ENCODE measurements at regions not wholly inside any gene's neighbourhood (a gene's known extent, or its start where the extent isn't known, plus 50 kb on each side); places are given as distances from the start of the nearest gene placed in this dataset.

GRCh38 chr3:30269751-30270445, 336.5 kb upstream of the TGFBR2 start:
- no peak for DNase-seq

GRCh38 chr3:30271781-30272180, 334.6 kb upstream of the TGFBR2 start:
- DNase-seq, result no peak

- no peak for DNase-seq
These were observed 332.9 kb upstream of the TGFBR2 start for GRCh38 chr3:30273304-30274072.

- DNase-seq, result no peak
These were observed 328.9 kb upstream of the TGFBR2 start for GRCh38 chr3:30277494-30277893.

GRCh38 chr3:30281526-30281925, 324.9 kb upstream of the TGFBR2 start:
- DNase-seq, result no peak

- no peak for DNase-seq
These were observed 324.2 kb upstream of the TGFBR2 start for GRCh38 chr3:30282154-30282696.

GRCh38 chr3:30285188-30286006, 321.0 kb upstream of the TGFBR2 start:
- no peak for DNase-seq

GRCh38 chr3:30286007-30286669, 320.3 kb upstream of the TGFBR2 start:
- no peak for DNase-seq

- DNase-seq, result no peak
These were observed 319.6 kb upstream of the TGFBR2 start for GRCh38 chr3:30286811-30287210.

GRCh38 chr3:30288830-30289229, 317.6 kb upstream of the TGFBR2 start:
- DNase-seq, result no peak

GRCh38 chr3:30289324-30289723, 317.1 kb upstream of the TGFBR2 start:
- DNase-seq, result no peak

GRCh38 chr3:30289766-30290165, 316.6 kb upstream of the TGFBR2 start:
- DNase-seq, result no peak

- no peak for DNase-seq
These were observed 315.9 kb upstream of the TGFBR2 start for GRCh38 chr3:30290479-30290878.

- no peak for DNase-seq
These were observed 314.1 kb upstream of the TGFBR2 start for GRCh38 chr3:30292192-30292893.

GRCh38 chr3:30293621-30294240, 312.7 kb upstream of the TGFBR2 start:
- no peak for DNase-seq

- DNase-seq, result no peak
These were observed 312.1 kb upstream of the TGFBR2 start for GRCh38 chr3:30294241-30294667.

- no peak for DNase-seq
These were observed 309.3 kb upstream of the TGFBR2 start for GRCh38 chr3:30297112-30297511.

- no peak for DNase-seq
These were observed 306.6 kb upstream of the TGFBR2 start for GRCh38 chr3:30299674-30300385.

GRCh38 chr3:30300809-30301208, 305.6 kb upstream of the TGFBR2 start:
- DNase-seq, result no peak

- DNase-seq, result no peak
These were observed 304.4 kb upstream of the TGFBR2 start for GRCh38 chr3:30302027-30302426.

- DNase-seq, result no peak
These were observed 302.6 kb upstream of the TGFBR2 start for GRCh38 chr3:30303770-30304169.
